Type B pancreatic cell (in vitro differentiated cells): ENCODE measurements at regions not wholly inside any gene's neighbourhood (a gene's known extent, or its start where the extent isn't known, plus 50 kb on each side); places are given as distances from the start of the nearest gene placed in this dataset.

Experiments used
- DNase-seq: peaks from one replicate; pipeline ENCODE4 v3.0.0; 2021; ENCODE audit warnings: mixed read lengths; ENCODE audit not compliant: unreplicated experiment; ENCODE audit errors: extremely low spot score
- H3K27ac Mint-ChIP-seq: 2 replicates; pipeline ENCODE4 v1.8.0; 2021; ENCODE audit warnings: mild to moderate bottlenecking, mixed read lengths
- H3K27me3 Mint-ChIP-seq: 2 replicates; pipeline ENCODE4 v1.8.0; 2021; ENCODE audit warnings: mixed read lengths
- H3K36me3 Mint-ChIP-seq: 2 replicates; pipeline ENCODE4 v1.8.0; 2021; ENCODE audit warnings: mixed read lengths
- H3K4me1 Mint-ChIP-seq: one replicate; pipeline ENCODE4 v1.8.0; 2021; ENCODE audit warnings: mixed read lengths; ENCODE audit not compliant: unreplicated experiment
- H3K4me3 Mint-ChIP-seq: 2 replicates; pipeline ENCODE4 v1.8.0; 2021; ENCODE audit warnings: mild to moderate bottlenecking, mixed read lengths
- H3K9me3 Mint-ChIP-seq: 2 replicates; pipeline ENCODE4 v1.8.0; 2021; ENCODE audit warnings: mixed read lengths
- TF ChIP-seq, protein P1 (sequence below): fragments of 200-600 bp; sonication (generic); conservative IDR thresholded peaks from 2 replicates; pipeline ENCODE4 v1.5.0; 2021; ENCODE audit warnings: antibody characterized with exemption, mild to moderate bottlenecking

DNA sequence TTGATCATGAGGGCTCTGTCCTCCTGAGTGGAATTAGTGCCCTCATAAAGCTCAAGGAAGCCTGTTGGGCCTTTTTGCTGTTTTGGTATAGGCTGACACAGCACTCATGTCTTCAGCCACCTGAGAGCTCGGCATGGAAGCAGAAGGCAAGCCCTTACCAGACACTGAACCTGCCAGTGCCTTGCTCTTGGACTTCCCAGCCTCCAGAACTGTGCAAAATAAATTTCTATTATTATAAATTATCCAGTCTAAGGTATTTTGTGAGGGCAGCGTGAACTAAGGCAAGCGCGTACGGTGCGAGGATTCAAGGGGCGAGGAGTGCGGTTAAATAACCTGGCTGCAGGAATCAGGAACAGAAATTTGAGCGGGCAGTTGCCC lies 281.5 kb upstream of the LYZL1 start:
- no peaks in the 10 kb centered on the region for H3K36me3 Mint-ChIP-seq
- H3K9me3 Mint-ChIP-seq = peaks cover 15% of the 10 kb centered on the region
- TF ChIP-seq, protein P1, sequence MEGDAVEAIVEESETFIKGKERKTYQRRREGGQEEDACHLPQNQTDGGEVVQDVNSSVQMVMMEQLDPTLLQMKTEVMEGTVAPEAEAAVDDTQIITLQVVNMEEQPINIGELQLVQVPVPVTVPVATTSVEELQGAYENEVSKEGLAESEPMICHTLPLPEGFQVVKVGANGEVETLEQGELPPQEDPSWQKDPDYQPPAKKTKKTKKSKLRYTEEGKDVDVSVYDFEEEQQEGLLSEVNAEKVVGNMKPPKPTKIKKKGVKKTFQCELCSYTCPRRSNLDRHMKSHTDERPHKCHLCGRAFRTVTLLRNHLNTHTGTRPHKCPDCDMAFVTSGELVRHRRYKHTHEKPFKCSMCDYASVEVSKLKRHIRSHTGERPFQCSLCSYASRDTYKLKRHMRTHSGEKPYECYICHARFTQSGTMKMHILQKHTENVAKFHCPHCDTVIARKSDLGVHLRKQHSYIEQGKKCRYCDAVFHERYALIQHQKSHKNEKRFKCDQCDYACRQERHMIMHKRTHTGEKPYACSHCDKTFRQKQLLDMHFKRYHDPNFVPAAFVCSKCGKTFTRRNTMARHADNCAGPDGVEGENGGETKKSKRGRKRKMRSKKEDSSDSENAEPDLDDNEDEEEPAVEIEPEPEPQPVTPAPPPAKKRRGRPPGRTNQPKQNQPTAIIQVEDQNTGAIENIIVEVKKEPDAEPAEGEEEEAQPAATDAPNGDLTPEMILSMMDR = no peak
- DNase-seq = no peak
- no peaks in the 10 kb centered on the region for H3K27me3 Mint-ChIP-seq
- peaks cover 16% of the 10 kb centered on the region for H3K4me1 Mint-ChIP-seq
- H3K27ac Mint-ChIP-seq = no peak overlapping the region
- H3K4me3 Mint-ChIP-seq = peak overlapping the region; percentile 24

DNA sequence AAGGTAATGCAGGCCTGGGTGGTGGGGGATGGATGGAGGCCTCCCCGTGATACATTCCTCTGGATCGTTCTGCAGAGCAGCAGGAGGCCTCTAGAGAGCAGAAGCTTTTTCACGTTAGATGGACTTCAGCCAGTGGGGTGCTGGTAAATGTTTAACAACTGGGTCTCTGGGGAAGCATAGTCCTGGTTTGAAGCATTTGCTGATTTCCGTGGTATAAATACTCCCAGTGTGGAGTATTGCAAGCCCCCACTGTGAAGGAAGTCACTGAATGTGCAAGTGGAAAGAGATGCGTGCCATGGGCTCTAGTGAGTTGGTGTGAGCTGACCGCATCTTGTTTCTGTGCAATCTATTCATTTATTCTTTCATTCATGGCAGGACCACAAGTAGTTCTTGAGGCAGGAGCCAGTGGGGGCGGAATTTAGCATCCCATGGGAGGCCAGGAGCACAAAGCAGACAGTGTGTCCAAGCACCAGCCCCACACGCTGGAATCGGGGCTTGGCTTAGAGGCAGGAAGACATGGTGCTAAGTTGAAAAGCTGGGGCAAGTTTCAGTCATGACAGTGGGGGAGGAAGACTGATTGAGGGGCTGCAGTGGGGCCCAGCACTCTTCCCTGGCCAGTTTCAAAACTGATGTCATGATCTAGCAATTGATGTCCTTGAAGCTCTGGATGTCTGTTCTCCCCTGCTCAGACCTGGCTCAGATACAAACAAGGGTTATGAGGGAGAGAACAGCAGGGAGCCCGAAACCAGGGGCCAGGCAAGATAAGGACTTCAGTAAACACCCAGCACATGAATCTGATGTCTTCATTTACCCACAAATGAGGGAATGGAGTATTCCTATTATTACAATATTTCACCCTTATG lies 280.9 kb upstream of the LYZL1 start:
- Mint-ChIP-seq H3K27me3 (no peaks in the 10 kb centered on the region), H3K36me3 (no peaks in the 10 kb centered on the region), H3K9me3 (peaks cover 15% of the 10 kb centered on the region), H3K27ac (no peak overlapping the region), H3K4me3 (peak overlapping the region; percentile 24), H3K4me1 (peaks cover 16% of the 10 kb centered on the region)
- DNase-seq = no peak
- TF ChIP-seq, protein P1 = no peak

DNA sequence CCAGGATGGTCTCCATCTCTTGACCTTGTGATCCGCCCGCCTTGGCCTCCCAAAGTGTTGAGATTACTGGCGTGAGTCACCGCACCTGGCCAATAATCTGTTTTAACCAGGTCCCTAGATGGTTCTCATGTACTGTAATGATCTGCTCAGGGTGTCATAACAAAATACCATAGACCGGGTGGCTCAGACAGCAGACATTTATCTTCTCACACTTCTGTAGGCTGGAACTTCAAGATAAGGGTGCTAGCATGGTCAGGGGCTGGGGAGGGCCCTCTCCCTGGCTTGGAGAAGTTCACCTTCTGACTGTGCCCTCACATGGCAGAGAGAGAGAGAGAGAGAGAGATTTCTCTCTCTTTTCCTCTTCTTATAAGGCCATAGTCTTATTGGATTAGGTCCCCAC lies 279.4 kb upstream of the LYZL1 start:
- TF ChIP-seq, protein P1 = no peak
- no peak overlapping the region for H3K27ac Mint-ChIP-seq
- H3K4me3 Mint-ChIP-seq = no peak overlapping the region
- H3K36me3 Mint-ChIP-seq = no peaks in the 10 kb centered on the region
- DNase-seq = no peak
- no peaks in the 10 kb centered on the region for H3K27me3 Mint-ChIP-seq
- peaks cover 16% of the 10 kb centered on the region for H3K4me1 Mint-ChIP-seq
- H3K9me3 Mint-ChIP-seq = peaks cover 15% of the 10 kb centered on the region

DNA sequence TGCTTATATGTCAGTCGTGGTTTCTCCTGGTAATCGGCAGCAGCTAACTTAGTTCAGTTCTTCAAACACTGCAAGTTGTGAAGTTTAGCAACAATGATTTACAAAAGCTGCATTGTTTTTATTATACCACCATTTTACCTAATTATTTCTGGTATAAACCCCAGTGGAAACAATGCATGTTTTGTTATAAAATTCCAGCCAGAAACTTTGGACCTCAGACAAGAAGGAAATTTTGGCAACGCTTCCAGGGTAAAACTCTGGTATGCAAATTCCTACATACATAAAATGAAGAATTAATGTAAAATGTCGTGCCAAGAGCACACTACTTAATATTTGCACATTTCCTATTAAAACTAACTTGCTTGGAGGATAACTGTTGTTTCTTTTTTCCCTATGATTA lies 277.4 kb upstream of the LYZL1 start:
- Mint-ChIP-seq H3K36me3 (no peaks in the 10 kb centered on the region), H3K4me1 (peaks cover 25% of the 10 kb centered on the region), H3K9me3 (peaks cover 13% of the 10 kb centered on the region), H3K4me3 (no peak overlapping the region), H3K27ac (no peak overlapping the region), H3K27me3 (no peaks in the 10 kb centered on the region)
- no peak for DNase-seq
- TF ChIP-seq, protein P1 = no peak

DNA sequence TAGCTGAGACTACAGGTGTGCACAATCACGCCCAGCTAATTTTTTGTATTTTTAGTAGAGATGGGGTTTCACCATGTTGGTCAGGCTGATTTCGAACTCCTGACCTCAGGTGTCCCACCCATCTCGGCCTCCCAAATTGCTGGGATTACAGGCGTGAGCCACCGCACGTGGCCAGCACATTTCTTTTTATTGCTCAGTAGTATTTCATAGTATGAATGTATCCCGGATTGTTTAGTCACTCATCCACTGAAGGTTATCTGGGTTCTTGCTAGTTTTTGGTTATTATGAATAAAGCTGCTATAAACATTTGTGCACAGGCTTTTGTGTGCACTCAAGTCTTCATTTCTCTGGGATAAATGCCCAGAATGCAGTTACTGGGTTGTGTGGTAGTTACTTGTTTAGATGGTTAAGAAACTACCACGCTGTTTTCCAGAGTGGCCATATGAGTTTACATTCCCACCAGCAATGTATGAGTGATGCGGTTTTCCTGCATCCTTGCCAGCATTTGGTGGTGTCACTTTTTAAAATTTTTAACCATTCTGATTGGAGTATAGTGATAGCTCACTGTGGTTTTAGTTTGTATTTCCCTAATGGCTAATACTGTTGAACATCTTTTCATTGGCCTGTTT lies 275.8 kb upstream of the LYZL1 start:
- Mint-ChIP-seq H3K9me3 (peaks cover 14% of the 10 kb centered on the region), H3K27ac (no peak overlapping the region), H3K4me3 (no peak overlapping the region), H3K36me3 (peaks cover 3% of the 10 kb centered on the region), H3K27me3 (no peaks in the 10 kb centered on the region), H3K4me1 (peaks cover 23% of the 10 kb centered on the region)
- TF ChIP-seq, protein P1 = no peak
- DNase-seq = no peak
